HS-27A (cell line): ENCODE measurements at regions not wholly inside any gene's neighbourhood (a gene's known extent, or its start where the extent isn't known, plus 50 kb on each side); places are given as distances from the start of the nearest gene placed in this dataset.

Source experiments
- DNase-seq: peaks from one replicate; pipeline ENCODE4 v3.0.0-alpha.2; 2012; ENCODE audit warnings: low read depth, missing footprints

DNA sequence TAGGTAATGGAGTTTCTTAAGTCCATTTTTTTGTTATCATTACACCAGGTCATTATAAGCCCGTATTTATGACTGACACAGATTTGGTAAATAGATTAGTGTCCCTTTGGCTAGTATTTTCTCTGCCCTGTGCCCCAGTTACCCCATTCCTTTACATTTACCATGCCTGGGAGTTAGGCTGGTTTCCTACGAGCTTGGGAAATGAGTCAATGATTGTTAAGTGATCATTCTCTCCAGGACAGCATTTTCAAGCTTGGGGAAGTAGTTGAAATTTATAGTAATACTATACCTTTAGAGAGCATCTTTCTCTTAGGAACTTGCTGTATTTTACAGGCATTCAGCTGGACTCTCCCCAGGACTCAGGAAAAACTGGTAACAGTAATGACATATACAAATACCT, 573.1 kb downstream of the TLE4 start:
- DNase-seq: no peak

DNA sequence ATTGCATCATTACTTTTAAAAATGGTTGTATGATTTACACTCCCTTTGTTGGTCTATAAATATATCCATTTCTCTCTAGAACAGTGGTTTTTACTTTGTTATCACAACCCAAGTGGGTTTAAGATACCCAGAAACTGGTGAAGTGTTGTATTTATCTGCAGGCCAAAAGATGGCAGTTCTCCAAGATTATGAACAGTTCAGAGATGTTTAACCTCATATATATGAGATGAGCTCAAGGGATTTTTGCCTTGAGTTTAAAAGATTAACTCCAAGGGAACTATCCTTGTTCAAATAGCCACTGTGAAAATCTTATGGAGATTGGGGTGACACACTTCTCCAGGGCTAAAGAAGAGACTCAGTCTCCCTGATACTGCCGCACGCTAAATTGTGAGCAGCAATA, 572.6 kb downstream of the TLE4 start:
- DNase-seq: no peak

DNA sequence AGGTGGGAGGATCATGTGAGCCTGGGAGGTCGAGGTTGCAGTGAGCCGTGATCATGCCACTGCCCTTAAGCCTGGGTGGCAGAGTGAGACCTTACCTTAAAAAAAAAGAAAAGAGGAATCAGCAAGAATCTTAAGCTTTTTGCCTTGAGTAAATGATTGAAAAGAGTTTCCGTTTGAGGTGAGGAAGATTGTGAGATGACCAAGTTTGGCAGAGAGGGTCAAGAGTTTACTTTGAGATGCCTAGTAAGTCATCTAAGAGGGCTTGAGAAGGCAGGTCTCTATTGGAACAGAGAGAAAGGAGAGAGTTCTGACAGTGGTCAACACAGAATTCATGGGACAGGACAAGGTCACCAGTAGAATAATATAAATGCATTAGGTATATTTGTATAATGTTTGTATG, 572.1 kb downstream of the TLE4 start:
- no peak for DNase-seq

DNA sequence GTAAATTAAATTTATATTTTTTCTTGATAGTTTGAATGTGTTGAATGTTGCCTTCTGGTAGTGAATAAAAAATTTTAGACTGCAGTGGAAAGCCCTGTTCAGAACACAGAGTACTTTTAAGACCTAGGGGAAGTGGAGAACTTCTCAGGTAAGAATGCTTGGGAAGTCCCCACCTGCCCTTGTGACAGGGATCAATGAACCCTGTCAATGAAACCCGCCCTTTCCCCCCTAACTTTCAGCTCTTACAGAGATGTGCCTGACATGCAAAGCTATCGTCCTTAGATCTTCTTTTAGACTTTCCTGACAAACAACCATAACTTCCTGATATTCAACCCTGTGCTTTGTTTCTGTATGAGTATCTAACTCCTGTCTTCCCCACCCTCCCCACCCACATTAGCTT, 562.7 kb downstream of the TLE4 start:
- DNase-seq: no peak

DNA sequence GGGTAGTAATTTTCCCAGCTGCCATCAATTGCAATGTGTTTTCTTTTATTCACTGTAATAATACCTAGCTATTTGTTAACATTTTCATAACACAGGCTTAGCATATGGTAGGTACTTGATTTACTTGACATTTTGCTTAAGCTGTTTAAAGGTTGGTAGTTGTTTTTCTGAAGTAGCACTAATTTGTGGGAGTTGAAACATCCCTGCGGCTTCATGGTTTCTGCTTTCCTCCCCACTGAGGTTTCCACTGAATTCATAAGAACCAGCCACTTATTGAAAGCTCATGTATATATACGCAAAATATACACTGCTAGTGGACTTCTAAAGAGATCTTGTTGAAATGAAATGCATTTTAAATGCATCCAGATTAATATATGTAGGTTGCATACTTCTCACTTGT, 559.9 kb downstream of the TLE4 start:
- DNase-seq: no peak

DNA sequence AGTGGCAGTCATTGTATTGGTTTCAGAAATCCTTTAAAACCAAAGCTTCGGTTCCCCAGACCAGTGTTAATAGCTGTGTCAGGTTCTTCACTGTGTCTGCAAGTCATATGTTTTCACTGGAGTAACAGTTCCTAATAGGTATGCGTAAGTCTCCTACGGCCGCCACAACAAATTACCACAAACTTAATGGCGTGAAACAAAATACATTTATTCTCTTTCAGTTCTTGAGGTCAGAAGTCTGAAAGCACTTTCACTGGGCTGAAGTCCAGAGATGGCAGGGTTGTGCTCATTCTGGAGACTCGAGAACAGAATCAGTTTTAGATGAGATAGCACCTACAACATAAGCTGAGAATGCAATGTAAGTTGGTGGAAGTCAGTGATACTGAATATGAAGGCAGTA, 556.2 kb downstream of the TLE4 start:
- no peak for DNase-seq

DNA sequence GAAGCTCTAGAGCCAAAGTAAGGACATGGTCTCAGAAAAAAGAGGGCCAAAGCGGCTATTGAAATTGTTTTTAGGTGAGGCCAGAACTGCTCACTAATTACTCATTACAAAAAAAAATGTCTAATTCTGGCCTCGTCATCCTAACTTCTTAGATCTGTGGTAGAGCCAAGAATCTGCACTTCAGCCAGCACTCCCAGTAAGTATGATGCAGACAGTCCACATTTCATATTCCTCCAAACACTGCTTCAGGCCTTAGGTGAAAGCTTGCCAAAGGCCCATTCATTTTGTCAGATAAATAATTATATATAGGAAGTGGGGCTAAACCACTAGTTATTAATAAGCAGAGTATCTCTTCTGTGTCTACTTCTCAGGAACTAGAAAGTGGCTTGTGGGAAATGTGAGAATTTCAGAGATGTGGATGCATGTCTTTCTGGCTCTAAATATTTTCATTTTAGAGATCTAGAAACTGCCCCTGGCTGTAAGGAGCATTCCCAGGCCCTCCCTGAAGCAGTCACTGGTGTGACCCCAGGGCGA, 554.0 kb downstream of the TLE4 start:
- DNase-seq: no peak

DNA sequence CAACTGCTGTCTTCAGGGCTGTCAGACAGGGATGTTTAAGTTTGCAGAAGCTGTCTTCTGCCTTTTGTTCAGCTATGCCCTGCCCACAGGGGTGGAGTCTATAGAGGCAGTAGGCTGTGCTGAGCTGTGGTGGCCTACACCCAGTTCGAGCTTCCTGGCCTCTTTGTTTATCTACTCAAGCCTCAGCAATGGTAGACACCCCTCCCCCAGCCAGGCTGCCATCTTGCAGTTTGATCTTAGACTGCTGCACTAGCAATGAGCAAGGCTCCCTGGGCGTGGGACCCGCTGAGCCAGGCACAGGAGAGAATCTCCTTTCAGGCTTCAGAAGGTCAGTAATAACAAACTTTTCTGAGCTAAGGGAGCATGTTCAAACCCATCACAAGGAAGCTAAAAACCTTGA, 545.3 kb downstream of the TLE4 start:
- DNase-seq: no peak

DNA sequence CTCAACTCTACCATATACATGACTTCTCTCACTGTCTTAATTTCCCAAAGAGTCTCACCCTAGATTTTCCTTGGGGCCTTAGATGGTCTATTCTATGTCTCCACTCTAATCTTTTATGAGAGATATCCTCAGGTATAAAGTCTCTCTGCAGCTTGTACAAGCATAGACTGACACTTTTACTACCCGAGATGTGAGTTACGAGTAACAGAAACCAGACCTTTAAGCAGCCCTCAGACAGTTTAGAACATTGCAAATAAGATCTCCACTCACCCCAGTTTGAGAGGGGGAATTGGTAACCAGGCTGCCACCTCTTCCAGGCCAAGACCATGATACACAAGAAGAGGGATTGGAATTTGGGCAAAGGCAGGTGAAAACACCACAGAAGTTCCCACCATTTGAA, 542.5 kb downstream of the TLE4 start:
- no peak for DNase-seq

DNA sequence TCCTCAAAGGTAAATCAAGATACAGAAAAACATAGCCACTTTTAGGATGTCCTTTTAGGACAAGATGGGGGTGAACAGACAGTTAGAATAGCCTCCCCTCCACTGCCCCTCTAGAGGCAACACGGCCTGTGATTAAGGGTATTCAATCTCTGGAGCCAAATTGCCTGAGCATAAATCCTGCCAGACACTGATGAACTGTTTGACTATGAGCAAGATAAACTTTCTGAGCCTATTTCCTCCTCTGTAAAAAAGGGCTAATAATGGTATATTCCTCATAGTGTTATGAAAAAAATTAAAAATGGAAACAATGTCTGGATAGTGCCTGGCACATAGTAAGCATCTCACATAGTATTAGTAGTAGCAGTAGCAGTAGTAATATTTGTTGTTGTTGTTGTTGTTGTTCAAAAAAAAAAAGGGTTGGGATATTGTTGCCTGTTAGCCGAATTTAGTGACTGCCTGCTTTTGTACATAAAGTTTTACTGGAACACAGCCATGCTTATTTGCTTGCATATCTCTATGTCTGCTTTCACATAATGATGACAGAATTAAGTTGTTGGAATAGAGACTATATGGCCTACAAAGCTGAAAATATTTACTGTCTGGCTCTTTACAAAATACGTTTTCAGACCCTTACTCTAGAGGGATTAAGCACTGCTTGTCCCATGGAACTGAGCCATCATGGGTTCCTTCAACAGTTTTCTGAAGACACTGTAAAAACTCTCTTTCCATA, 536.3 kb downstream of the TLE4 start:
- DNase-seq: no peak

DNA sequence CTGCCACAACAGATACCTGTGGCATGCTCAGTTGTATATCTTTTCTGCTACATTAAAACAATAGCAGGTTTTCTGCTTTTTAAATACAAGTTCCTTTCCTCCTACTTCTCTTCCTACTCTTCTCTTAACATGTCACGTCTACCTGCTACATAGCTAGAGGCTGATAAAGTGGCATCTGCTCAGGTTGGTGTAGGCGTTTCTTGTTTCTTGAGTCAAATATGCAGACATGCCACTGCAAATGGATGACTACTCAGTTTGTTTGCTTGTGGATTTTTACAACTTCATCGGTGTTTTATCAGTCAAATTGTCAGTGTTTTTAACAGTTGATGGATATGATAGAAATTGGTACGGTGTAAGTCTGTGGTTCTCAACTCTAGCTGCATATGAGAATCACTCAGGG, 525.7 kb downstream of the TLE4 start:
- DNase-seq: no peak

DNA sequence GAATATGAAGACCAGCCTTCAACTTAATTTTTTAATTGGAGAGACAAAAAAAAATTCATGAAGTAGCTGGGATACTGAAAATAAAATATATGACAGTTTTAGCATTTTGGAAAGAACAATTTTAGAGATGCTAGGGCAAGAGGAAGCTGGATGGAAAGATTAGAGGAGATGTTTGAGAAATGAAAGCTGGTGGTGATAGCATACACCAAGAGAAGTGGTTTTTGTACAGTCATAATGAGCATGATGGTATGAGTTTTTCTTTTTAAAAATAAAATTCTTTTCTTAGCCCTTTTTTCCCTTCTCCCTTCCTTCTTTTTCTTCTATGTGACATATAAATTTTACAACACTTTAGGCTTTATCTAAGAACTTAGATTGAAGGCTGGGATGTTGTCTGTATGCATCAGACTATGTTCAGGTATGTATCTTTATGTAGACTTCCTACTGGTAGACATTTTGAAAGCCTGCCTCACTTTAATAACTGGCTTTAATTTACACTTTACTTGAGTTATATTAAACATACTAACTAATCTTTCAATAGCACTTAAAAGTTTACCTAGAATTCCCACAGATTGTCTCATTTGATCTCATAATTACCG, 522.5 kb downstream of the TLE4 start:
- no peak for DNase-seq

DNA sequence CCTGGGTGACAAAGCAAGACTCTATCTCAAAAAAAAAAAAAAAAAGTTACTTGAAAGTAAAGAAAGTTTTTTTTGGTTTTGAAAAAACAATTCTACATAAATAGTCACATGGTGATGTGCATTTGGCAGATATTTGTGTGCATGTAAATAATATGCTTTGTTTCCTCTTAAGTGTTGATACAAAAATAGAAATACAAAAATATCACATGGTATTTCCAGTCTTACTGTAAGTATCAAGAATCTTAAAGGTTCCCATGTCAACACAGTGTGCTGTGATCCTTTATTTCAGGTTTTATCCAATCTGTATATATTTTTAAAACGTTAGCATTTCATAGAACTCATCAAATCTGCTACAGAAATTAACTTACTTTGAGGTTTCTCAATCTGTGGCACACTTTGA, 521.9 kb downstream of the TLE4 start:
- no peak for DNase-seq

DNA sequence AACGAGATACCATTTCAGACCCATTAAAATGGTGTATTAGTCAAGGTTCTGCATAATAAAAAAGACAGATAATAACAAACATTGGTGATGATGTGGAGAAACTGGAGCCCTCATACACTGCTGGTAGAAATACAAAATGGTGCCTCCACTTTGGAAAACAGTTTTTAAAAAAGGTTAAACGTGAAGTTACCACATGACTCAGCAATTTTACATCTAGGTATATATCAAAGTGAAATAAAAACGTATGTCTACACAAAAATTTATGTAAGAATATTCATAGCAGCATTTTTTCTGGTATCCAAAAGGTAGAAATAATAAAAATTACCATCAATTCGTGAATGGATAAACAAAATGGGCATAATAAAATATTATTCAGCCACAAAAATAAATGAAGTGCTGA, 519.8 kb downstream of the TLE4 start:
- DNase-seq: no peak

DNA sequence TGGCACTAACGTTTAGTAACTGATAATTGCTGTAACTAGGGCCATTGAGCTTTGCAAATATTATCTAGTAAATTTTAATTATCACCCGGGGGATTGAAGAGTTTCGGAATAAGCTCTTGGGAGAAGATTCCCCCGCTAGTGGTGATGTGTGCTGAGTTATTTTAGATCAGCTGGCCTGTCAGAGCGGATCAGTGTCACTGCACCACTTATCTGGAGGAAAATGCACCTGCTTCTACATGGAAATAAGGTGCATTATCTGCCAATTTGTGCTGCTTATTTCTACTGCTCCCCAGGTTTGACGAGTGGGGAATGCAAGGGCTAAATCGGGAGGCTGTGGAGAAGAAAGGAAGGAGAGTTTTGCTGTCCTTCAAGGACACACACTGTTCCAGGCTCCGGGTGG, 518.6 kb downstream of the TLE4 start:
- no peak for DNase-seq

DNA sequence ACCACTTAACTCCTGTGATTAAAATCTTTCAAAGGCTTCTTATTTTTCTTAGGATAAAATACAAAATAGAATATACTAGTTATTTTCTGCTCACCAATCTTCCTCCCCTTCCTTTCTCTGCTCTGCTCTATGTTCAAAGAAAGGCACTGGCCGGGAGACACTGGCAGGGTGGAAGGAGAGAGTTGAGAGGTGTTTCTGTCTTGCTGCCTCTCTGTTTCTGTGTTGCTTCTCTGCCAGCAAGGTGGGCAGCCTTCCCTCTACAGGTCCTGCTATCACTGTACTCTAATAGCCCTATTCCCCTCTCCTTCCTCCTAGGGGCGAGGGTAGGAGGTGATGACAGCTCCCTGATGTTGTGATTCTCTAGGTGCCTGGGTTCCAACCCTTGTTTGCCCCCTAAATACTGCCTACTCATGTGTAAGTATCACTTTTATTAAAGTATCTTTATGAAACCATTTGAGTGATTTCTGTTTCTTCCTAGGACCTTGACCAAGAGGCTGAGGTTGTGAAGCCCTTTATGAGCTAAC, 515.1 kb downstream of the TLE4 start:
- DNase-seq: no peak

DNA sequence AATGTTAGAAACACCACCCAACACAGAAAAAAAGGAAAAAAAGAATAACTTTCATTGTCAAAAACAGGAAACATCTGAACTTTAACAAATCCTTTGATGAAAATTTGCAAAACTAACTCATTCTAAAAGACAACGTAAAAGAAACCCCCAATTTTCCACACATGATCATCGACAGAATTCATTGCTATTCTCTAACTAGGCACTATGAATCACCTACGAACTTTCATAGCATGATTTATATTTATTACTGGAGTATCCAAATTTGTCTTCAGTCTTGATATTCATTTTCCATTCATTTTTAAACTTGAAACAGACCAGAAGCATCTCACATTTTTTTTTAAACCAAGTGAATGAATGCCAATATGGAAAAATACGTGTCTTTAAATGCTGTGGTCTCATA, 514.6 kb downstream of the TLE4 start:
- DNase-seq: no peak

DNA sequence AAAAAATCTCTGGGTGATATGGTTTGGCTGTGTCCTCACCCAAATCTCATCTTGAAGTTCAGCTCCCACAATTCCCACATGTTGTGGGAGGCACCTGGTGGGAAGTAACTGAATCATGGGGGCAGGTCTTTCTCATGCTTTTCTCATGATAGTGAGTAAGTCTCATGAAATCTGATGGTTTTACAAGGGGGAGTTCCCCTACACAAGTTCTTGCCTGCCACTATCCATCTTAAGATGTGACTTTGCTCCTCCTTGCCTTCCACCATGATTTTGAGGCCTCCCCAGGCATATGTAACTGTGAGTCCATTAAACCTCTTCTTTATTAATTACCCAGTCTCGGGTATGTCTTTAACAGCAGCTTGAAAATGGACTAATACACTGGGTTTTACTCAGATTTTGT, 513.9 kb downstream of the TLE4 start:
- no peak for DNase-seq

DNA sequence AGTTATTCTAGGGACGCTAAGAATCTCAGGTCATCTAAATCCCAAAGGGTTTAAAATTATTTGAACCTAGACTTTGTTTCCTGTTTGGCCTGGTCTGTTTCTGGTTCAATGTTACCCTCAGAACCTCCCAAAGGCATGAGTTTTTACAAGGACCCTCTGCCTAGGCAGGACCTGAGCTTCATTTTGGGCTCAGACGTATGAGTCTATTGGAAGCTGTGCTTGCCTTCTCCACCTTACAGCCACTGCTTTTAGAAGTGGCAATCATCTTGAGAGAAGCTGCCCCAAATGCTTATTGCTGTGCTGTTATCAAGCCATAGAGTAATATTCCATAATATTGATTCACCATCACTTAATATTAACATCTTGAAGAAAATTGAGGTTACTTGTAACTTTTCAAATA, 510.4 kb downstream of the TLE4 start:
- no peak for DNase-seq

DNA sequence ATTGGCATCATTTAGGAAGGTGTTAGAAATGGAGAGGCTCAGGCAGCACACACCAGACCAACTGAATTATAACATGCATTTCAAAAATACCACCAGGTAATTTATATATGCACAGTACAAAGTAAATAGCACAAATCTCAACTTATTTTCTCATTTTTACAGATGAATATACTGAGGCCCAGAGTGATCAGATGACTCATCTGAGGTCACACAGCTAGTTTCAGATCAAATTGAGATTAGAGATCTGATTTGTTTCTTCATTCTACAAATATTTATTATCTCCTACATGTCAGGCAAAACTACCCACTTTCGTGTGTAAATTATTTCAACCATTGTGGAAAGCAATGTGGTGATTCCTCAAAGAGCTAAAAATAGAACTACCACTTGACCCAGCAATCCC, 507.1 kb downstream of the TLE4 start:
- DNase-seq: no peak

DNA sequence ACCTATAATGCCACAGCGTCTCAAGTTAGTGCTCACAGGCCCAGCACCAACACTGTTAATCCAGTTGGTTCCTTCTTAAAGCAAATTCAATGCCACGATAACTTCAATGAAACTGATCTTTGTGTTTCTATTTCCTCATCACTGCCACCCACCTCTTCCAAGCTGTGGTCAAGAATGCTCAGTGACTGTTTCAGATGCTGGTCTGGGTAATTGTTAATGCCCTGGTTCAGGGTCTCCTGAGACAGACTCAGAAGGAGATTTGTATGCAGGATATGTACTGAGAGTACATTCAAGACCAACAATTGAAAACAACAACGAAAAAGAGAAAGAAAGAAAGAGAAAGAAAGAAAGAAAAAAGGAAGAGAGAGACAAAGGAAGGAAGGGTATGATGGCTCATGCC, 505.3 kb downstream of the TLE4 start:
- DNase-seq: no peak

DNA sequence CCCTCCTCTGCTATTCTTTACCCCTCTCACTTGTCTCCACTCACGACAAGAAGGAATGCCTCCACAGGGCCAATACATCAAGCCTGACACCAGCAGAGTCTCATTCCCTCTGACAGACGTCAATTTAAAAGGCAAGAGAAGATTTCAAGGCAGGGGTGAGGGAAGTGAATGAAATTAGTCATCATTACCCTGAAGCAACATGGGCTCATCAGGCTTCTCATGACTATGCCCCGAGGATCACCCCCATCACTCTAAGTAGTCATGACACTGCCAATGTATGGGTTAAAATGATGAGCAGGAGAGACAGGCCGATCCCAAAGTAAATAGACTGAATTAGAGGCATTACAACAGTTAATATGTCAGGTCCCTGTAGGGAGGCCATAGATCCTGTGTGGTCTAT, 504.4 kb downstream of the TLE4 start:
- no peak for DNase-seq

DNA sequence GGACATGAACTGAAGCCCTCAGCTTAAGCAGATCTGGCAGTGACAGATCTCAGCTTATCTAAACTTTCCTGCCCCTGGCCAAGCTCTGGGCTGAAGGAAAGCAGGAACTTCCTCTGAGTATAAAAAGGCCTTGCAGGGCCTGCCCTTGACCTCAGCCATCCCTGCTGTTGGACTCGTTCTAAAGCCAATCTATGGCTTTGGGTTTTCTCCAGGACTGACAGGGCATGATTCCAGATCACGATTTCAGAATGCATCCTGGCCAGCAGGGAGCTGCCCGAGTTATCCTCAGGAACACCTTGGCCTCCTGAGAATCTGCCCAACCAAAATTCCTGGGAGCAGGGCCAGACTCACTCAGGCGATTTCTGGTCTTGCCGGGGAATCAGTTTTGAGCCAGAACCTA, 502.7 kb downstream of the TLE4 start:
- no peak for DNase-seq

DNA sequence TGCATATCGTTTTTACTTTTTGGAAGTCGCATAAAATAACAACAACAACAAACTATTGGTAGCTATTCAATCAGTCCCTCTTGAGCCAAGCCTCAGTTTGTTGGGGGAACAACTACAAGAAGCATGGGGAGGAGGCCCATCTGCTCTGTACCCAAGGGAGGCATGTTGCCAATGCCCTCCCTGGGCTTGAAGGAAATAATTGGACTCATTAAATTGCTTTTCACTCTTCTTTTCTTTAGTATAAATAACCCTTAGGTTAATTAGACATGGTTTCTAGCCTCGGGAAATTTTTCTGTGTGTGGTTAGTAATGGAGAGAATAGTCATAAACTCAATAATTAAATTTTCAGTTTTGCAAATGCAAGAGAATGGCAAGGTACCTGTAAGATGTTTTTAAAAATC, 500.7 kb downstream of the TLE4 start:
- no peak for DNase-seq
